ENCODE measurements at regions not wholly inside any gene's neighbourhood (a gene's known extent, or its start where the extent isn't known, plus 50 kb on each side); places are given as distances from the start of the nearest gene placed in this dataset.
"Not testable (repeated sequence)": the region's sequence is repeated elsewhere in the genome, so short reads cannot be mapped to it uniquely, and the experiment has no call there.

GRCh38 chr2:78261454-78261853 lies 739.3 kb upstream of the LRRTM4 start (continued):
- TF ChIP-seq, protein P1, sequence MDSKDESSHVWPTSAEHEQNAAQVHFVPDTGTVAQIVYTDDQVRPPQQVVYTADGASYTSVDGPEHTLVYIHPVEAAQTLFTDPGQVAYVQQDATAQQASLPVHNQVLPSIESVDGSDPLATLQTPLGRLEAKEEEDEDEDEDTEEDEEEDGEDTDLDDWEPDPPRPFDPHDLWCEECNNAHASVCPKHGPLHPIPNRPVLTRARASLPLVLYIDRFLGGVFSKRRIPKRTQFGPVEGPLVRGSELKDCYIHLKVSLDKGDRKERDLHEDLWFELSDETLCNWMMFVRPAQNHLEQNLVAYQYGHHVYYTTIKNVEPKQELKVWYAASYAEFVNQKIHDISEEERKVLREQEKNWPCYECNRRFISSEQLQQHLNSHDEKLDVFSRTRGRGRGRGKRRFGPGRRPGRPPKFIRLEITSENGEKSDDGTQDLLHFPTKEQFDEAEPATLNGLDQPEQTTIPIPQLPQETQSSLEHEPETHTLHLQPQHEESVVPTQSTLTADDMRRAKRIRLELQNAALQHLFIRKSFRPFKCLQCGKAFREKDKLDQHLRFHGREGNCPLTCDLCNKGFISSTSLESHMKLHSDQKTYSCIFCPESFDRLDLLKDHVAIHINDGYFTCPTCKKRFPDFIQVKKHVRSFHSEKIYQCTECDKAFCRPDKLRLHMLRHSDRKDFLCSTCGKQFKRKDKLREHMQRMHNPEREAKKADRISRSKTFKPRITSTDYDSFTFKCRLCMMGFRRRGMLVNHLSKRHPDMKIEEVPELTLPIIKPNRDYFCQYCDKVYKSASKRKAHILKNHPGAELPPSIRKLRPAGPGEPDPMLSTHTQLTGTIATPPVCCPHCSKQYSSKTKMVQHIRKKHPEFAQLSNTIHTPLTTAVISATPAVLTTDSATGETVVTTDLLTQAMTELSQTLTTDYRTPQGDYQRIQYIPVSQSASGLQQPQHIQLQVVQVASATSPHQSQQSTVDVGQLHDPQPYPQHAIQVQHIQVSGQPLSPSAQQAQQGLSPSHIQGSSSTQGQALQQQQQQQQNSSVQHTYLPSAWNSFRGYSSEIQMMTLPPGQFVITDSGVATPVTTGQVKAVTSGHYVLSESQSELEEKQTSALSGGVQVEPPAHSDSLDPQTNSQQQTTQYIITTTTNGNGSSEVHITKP (tag by site-specific recombination; IDR thresholded peaks at IDR 0.05), result no peak
- TF ChIP-seq ZNF202 (tag by site-specific recombination; IDR thresholded peaks at IDR 0.05; ENCODE audit: borderline replicate concordance) (no peak), ZNF398 (tag by site-specific recombination; IDR thresholded peaks at IDR 0.05) (no peak), ZNF837 (tag by site-specific recombination; IDR thresholded peaks at IDR 0.05) (no peak)

DNA sequence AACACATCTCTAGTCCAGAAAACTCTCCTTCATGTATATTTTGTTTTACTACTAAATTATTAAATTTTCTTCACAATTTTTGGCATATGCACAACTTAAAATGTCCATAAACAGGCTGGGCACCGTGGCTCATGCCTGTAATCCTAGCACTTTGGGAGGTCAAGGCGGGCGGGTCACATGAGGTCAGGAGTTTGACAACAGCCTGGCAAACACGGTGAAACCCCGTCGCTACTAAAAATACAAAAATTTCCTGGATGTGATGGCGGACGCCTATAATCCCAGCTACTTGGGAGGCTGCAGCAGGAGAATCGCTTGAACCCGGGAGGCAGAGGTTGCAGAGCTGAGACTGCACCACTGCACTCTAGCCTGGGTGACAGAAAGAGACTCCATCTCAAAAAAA lies 739.9 kb upstream of the LRRTM4 start:
- H3K9me3 ChIP-seq (ENCODE audit: control insufficient read depth, insufficient read depth, low read depth, low read length); H3K36me3 ChIP-seq (ENCODE audit: control insufficient read depth in 2 of 2, insufficient read depth in 1 of 2, low read length in 2 of 2); H3K4me3 ChIP-seq (ENCODE audit: low read depth, low read length); CTCF ChIA-PET; POLR2A ChIA-PET; H3K4me1 ChIP-seq (ENCODE audit: control insufficient read depth, insufficient read depth, low read length); H3K27ac ChIP-seq (ENCODE audit: extremely low read depth, low read depth, low read length): not testable (repeated sequence)

GRCh38 chr2:78262713-78263375 lies 740.7 kb upstream of the LRRTM4 start:
- POLR2A ChIA-PET, result no interaction called here
- no peaks in the 10 kb centered on the region for H3K4me1 ChIP-seq (ENCODE audit: control insufficient read depth, insufficient read depth, low read length)
- no peaks in the 10 kb centered on the region for H3K9me3 ChIP-seq (ENCODE audit: control insufficient read depth, insufficient read depth, low read depth, low read length)
- no peak overlapping the region for H3K27ac ChIP-seq (ENCODE audit: extremely low read depth, low read depth, low read length)
- CTCF ChIA-PET, result no interaction called here
- H3K36me3 ChIP-seq (ENCODE audit: control insufficient read depth in 2 of 2, insufficient read depth in 1 of 2, low read length in 2 of 2), result no peaks in the 10 kb centered on the region
- no peak overlapping the region for H3K4me3 ChIP-seq (ENCODE audit: low read depth, low read length)
- TF ChIP-seq ZNF398 (tag by site-specific recombination; IDR thresholded peaks at IDR 0.05) (no peak), HOXC10 (CRISPR knock-in tag; IDR thresholded peaks at IDR 0.05) (no peak), EGR2 (tag by site-specific recombination; IDR thresholded peaks at IDR 0.05; ENCODE audit: low read depth) (no peak), ZNF677 (tag by site-specific recombination; IDR thresholded peaks at IDR 0.05) (no peak)

DNA sequence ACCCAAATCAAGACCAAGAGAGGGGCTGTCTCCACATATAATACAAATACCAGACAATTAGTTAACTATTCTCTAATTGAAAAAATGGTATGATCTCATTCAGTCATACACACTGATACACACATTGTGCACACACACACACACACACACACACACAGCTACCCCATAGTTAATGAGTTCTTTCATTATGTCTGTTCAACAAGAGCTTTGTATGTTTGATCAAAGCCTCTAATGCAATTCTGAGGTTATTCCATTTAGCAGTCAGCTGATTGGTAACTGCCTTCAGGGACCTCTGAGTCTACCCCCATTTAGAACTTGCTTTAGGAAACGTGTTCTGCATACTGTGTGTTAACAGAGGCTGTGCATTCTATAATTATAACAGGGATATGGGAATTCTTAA lies 741.4 kb upstream of the LRRTM4 start:
- H3K9me3 ChIP-seq (ENCODE audit: control insufficient read depth, insufficient read depth, low read depth, low read length), result no peaks in the 10 kb centered on the region
- CTCF ChIA-PET, result no interaction called here
- H3K36me3 ChIP-seq (ENCODE audit: control insufficient read depth in 2 of 2, insufficient read depth in 1 of 2, low read length in 2 of 2), result no peaks in the 10 kb centered on the region
- no peak overlapping the region for H3K4me3 ChIP-seq (ENCODE audit: low read depth, low read length)
- H3K4me1 ChIP-seq (ENCODE audit: control insufficient read depth, insufficient read depth, low read length), result no peaks in the 10 kb centered on the region
- POLR2A ChIA-PET, result no interaction called here
- no peak overlapping the region for H3K27ac ChIP-seq (ENCODE audit: extremely low read depth, low read depth, low read length)
- TF ChIP-seq ZSCAN23 (tag by site-specific recombination; IDR thresholded peaks at IDR 0.05) (no peak), KLF8 (tag by site-specific recombination; IDR thresholded peaks at IDR 0.05) (no peak), ZNF302 (tag by site-specific recombination; IDR thresholded peaks at IDR 0.05; ENCODE audit: low read depth) (no peak), GLI2 (tag by site-specific recombination; IDR thresholded peaks at IDR 0.05; ENCODE audit: borderline replicate concordance, low read depth) (no peak), ZIC2 (tag by site-specific recombination; IDR thresholded peaks at IDR 0.05) (no peak), ZFP69B (tag by site-specific recombination; IDR thresholded peaks at IDR 0.05) (no peak), ZNF488 (tag by site-specific recombination; IDR thresholded peaks at IDR 0.05) (no peak), ZNF555 (tag by site-specific recombination; conservative IDR thresholded peaks at IDR 0.05) (no peak), ZNF792 (tag by site-specific recombination; IDR thresholded peaks at IDR 0.05) (no peak)
- TF ChIP-seq, protein P2, sequence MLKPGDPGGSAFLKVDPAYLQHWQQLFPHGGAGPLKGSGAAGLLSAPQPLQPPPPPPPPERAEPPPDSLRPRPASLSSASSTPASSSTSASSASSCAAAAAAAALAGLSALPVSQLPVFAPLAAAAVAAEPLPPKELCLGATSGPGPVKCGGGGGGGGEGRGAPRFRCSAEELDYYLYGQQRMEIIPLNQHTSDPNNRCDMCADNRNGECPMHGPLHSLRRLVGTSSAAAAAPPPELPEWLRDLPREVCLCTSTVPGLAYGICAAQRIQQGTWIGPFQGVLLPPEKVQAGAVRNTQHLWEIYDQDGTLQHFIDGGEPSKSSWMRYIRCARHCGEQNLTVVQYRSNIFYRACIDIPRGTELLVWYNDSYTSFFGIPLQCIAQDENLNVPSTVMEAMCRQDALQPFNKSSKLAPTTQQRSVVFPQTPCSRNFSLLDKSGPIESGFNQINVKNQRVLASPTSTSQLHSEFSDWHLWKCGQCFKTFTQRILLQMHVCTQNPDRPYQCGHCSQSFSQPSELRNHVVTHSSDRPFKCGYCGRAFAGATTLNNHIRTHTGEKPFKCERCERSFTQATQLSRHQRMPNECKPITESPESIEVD (tag by site-specific recombination; IDR thresholded peaks at IDR 0.05), result no peak
- TF ChIP-seq, protein P3, sequence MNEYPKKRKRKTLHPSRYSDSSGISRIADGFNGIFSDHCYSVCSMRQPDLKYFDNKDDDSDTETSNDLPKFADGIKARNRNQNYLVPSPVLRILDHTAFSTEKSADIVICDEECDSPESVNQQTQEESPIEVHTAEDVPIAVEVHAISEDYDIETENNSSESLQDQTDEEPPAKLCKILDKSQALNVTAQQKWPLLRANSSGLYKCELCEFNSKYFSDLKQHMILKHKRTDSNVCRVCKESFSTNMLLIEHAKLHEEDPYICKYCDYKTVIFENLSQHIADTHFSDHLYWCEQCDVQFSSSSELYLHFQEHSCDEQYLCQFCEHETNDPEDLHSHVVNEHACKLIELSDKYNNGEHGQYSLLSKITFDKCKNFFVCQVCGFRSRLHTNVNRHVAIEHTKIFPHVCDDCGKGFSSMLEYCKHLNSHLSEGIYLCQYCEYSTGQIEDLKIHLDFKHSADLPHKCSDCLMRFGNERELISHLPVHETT (tag by site-specific recombination; IDR thresholded peaks at IDR 0.05), result no peak

All from HEK293 (cell line).